HG03439 (cell line): ENCODE measurements at regions not wholly inside any gene's neighbourhood (a gene's known extent, or its start where the extent isn't known, plus 50 kb on each side); places are given as distances from the start of the nearest gene placed in this dataset.
"Not testable (repeated sequence)": the region's sequence is repeated elsewhere in the genome, so short reads cannot be mapped to it uniquely, and the experiment has no call there.

ENCODE experiments used
- ATAC-seq: cut with Tn5 transposase; IDR thresholded peaks from one replicate; pipeline ENCODE4 v1.9.1; 2021; ENCODE audit warnings: mild to moderate bottlenecking, moderate library complexity; ENCODE audit not compliant: unreplicated experiment

- ATAC-seq: not testable (repeated sequence)
Measured at GRCh38 chr17:21514567-21514966, 138.4 kb downstream of the KCNJ12 start.

GRCh38 chr17:21517538-21518293 lies 141.6 kb downstream of the KCNJ12 start:
- no peak for ATAC-seq

GRCh38 chr17:21522755-21523336 lies 146.7 kb downstream of the KCNJ12 start:
- no peak for ATAC-seq

DNA sequence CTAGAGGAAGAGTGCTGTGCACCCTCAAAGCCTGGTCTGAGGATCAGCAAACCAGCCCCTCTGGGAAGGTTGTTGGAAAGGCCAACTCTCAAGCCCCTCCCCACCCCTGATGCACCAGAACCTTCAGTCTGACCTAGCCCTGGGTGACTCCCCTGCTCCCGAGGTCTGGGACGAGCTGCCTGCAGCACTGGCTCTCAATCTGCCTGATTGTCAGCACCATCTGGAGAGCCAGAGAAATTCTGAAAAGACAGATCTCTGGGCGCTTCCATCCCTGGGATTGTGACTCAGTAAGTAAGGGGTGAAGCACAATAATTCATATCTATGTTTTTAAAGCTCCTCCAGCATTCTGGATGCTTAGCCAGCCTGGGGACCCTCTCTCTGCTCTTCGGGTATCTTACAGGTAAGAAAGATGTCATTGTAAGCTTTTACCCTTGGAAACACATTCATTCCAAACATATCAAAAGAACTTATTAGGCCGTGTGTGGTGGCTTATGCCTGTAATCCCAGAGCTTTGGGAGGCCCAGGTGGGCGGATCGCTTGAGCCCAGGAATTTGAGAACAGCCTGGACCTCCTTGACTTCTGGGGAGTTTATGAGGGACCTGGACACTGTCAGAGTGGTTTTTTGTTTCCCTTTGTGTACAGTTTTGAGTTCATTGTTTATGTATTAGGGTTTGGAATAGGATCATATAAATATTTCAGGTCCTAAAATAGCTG lies 147.5 kb downstream of the KCNJ12 start:
- ATAC-seq: no peak

DNA sequence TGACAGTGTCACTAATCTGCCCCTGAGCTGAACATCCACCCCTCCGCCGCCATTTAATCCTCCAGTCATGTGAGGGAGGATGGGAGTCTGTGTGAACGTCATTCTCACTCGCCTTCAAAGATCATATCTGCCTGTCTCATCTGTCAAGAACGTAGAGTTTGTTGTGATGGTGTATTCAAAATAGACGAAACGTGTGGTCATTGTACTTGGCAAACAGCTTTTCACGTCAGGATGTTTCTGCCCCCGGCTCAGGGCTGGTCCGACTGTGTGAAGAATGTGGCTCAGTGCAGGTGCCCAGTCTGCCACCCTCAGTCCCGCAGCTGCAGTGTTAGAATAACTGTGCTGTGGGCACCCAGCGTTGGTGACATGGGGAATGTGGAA lies 148.0 kb downstream of the KCNJ12 start:
- ATAC-seq: no peak

- ATAC-seq: no peak
Measured at GRCh38 chr17:21525464-21526130, 149.4 kb downstream of the KCNJ12 start.

DNA sequence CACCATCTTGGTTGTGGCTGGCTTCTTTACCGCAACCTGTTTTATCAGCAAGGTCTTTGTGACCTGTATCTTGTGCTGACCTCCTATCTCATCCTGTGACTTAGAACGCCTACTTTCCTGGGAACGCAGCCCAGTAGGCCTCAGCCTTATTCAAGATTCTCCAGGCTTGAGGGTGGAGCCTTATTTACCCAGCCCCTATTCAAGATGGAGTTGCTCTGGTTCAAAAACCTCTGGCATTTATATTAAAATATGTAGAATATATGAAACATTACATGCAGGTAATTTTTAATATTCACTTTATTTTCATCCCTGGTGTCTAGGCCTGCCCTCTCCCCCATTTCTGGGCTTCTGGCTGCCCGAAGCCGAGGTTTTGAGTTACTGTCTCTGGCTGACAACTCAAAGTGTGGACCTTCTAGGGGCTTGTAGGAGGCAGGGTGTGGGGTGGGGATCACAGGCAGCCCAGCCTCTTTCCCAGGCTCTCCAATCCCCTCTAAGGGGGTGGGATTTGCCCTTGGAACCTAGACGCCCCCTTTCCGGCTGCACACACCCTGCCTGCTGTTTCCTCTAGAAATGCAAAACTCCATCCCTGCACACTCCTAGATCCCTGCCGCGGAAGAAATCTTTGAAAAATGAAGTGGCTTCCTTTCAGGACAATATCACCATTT lies 152.0 kb downstream of the KCNJ12 start:
- no peak for ATAC-seq

GRCh38 chr17:21530311-21530710 lies 154.2 kb downstream of the KCNJ12 start:
- no peak for ATAC-seq

GRCh38 chr17:21530841-21531240 lies 154.7 kb downstream of the KCNJ12 start:
- ATAC-seq: no peak

DNA sequence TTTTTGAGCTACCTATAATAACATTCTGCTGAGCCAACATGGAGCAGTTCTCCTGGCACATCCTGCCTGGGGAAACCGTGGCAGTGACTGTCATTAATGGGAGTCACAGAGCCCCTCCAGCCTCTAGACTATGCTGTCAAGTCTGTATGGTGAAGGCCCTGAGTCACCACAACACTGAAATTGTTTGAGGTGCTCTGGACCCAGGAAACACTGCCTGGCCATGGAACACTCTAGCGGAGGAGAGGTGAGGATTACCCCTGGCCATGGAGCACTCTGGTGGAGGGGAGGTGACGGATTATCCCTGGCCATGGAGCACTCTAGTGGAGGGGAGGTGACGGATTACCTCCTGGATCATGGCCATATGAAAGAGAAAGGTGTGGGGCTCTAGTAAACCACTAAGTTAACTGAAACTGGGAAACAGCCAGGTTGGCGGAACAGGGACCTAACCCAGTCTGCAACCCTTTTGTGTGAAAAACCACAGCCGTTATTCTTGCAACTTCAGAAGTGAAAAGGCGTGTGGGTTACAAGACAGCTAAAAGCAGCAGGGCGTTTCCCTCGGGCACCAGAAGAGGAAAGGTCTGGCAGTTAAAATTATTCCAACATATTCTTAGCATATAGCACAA lies 156.7 kb downstream of the KCNJ12 start:
- no peak for ATAC-seq

DNA sequence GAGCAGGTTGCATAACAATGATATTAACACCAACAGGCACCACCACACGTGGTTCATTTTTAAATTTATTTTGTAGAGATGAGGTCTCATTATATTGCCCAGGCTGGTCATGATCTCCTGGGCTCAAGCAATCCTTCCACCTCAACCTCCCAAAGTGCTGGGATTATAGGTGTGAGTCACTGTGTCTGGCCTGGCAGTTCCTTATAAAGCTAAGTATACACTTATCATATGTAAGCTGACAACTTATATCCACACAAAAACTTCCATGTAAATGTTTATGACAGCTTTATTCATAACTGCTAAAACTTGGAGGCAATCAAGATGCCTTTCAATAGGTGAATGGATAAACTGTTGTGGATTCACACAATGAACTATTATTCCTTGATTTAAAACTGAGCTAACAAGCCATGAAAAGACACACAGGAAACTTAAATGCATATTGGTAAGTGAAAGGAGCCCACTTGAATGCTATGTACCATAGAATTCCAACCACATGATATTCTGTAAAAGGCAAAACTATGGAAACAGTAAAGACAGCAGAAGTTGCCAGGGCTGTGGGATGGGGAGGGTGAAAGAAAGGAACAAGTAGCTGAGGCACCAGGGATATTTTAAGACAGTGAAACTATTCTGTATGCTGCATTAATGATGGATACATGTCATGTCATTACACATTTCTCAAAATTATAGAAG lies 156.5 kb upstream of the KCNJ18 start:
- ATAC-seq: no peak

DNA sequence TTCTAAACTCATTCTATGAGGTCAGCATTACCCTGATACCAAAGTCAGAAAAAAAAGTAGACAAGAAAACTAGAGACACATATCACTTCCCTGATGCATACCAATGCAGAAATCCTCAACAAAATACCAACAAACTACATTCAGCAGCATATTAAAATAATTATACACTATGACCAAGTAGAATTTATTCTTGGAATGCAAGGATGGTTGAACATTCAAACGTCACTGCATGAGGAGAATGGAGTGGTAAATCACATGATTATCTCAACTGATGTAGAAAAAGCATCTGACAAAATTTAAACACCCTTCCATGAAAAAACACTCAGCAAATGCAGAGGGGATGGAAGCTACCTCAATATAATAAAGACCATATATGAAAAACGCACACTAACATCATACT lies 155.0 kb upstream of the KCNJ18 start:
- no peak for ATAC-seq

- no peak for ATAC-seq
Measured at GRCh38 chr17:21538615-21539014, 153.7 kb upstream of the KCNJ18 start.

- ATAC-seq: no peak
Measured at GRCh38 chr17:21539146-21539545, 153.2 kb upstream of the KCNJ18 start.

DNA sequence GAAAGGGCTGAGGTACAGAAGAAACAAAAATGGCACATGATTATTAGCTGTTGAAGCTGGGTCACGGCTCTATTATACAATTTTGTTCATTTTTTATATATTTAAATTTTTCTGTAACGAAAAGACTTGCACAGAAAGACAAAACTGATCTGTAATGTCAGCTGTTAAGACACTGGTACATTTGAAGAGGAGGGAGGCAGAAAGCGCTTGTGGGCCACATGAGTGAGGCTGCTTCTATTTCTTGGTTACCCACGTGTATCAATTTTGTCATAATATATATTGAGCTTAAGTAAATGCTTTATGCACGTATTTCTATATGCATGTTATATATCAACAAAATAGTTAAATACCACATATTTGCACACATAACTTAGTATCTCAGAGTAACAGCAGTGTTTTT lies 151.8 kb upstream of the KCNJ18 start:
- ATAC-seq: no peak

GRCh38 chr17:21542070-21542469 lies 150.3 kb upstream of the KCNJ18 start:
- no peak for ATAC-seq

GRCh38 chr17:21542991-21543390 lies 149.3 kb upstream of the KCNJ18 start:
- ATAC-seq: no peak

DNA sequence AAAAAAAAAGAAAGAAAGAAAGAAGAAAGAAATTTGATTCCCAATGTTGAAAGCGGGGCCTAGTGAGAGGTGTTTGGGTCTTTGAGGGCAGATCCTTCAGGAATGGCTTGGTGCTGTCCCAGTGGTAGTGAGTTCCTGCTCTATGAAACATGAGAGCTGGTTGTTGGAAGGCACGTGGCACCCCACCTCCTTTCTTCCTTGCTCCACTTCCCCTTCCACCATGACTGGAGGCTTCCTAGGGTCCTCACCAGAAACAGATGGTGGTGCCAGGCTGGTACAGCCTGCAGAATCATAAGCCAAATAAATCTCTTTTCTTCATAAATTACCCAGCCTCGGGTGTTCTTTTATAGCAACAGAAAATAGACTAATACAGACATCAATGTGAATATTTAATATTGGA lies 147.3 kb upstream of the KCNJ18 start:
- ATAC-seq: no peak

GRCh38 chr17:21548236-21548635 lies 144.1 kb upstream of the KCNJ18 start:
- ATAC-seq: no peak

DNA sequence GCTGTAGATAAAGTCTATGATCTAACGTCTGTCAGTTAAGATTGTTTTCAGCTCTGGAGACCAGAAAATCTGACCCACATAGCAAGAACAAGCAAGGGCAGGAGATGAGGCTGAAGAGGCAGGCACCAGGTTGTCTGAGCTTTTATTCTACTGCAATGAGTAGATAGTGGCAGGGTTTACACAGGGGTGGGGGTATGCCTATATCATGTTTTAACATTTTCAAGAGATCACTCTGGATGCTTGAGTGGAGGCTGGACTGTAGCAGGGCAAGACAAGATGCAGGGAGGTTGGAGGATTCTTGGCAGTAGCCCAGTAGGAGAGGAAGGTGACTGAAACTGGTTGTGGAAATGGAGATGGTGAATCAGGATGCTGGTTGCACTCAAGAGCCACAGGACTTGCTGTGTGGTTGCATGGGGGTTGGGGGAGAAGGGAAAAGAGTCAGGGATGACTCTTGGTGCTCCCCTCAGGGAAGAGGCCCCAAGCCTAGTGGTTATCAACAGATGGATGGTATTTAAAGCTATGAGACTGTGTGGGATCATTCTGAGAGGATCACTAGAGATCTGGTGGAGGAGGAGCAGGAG lies 143.1 kb upstream of the KCNJ18 start:
- ATAC-seq: no peak
